ENCODE measurements at regions not wholly inside any gene's neighbourhood (a gene's known extent, or its start where the extent isn't known, plus 50 kb on each side); places are given as distances from the start of the nearest gene placed in this dataset.

- no peak for DNase-seq (ENCODE audit: low read depth)
- H3K4me3 ChIP-seq (ENCODE audit: low read depth, low read length), result no peak overlapping the region
- no peak for TF ChIP-seq CTCF (IDR thresholded peaks at IDR 0.05; ENCODE audit: insufficient read depth, low read depth, low read length)
These were observed 211.0 kb upstream of the NUDT4 start for GRCh38 chr12:93166541-93167307.

GRCh38 chr12:93167331-93167730, 210.4 kb upstream of the NUDT4 start:
- no peak for TF ChIP-seq CTCF (IDR thresholded peaks at IDR 0.05; ENCODE audit: insufficient read depth, low read depth, low read length)
- H3K4me3 ChIP-seq (ENCODE audit: low read depth, low read length), result no peak overlapping the region
- DNase-seq (ENCODE audit: low read depth), result no peak

GRCh38 chr12:93167841-93168492, 209.8 kb upstream of the NUDT4 start:
- peak; percentile 48 for DNase-seq (ENCODE audit: low read depth)
- no peak for TF ChIP-seq CTCF (IDR thresholded peaks at IDR 0.05; ENCODE audit: insufficient read depth, low read depth, low read length)

GRCh38 chr12:93168751-93169150, 209.0 kb upstream of the NUDT4 start:
- no peak for DNase-seq (ENCODE audit: low read depth)
- no peak for TF ChIP-seq CTCF (IDR thresholded peaks at IDR 0.05; ENCODE audit: insufficient read depth, low read depth, low read length)
- H3K4me3 ChIP-seq (ENCODE audit: low read depth, low read length), result no peak overlapping the region

More at GRCh38 chr12:93167841-93168492, 209.8 kb upstream of the NUDT4 start:
- peak overlapping the region; percentile 67 for H3K4me3 ChIP-seq (ENCODE audit: low read depth, low read length)

GRCh38 chr12:93169536-93169935, 208.2 kb upstream of the NUDT4 start:
- no peak for DNase-seq (ENCODE audit: low read depth)
- no peak overlapping the region for H3K4me3 ChIP-seq (ENCODE audit: low read depth, low read length)
- TF ChIP-seq CTCF (IDR thresholded peaks at IDR 0.05; ENCODE audit: insufficient read depth, low read depth, low read length), result no peak

- no peak overlapping the region for H3K4me3 ChIP-seq (ENCODE audit: low read depth, low read length)
- TF ChIP-seq CTCF (IDR thresholded peaks at IDR 0.05; ENCODE audit: insufficient read depth, low read depth, low read length), result no peak
- no peak for DNase-seq (ENCODE audit: low read depth)
These were observed 206.8 kb upstream of the NUDT4 start for GRCh38 chr12:93170928-93171327.
